H1 (cell line): ENCODE measurements at regions not wholly inside any gene's neighbourhood (a gene's known extent, or its start where the extent isn't known, plus 50 kb on each side); places are given as distances from the start of the nearest gene placed in this dataset.
A peak's percentile ranks its signal among the peaks of the same experiment; 100 is the strongest.

Source experiments
- CTCF ChIA-PET: fragments of 300-600 bp; sonication (Branson Sonifier 250); formaldehyde crosslinking; loops from one replicate; lab custom pipeline; 2021; ENCODE audit not compliant: partially characterized antibody; lab: Charles Lee
- POLR2A ChIA-PET: fragments of 300-600 bp; sonication (Branson Sonifier 250); formaldehyde crosslinking; loops from one replicate; lab custom pipeline; 2021; ENCODE audit warnings: inconsistent platforms; ENCODE audit not compliant: partially characterized antibody; lab: Charles Lee
- DNase-seq, 2 experiments: peaks; one replicate each; pipeline versions ENCODE4 v3.0.0 to v3.0.0-alpha.2; 2010 to 2022; ENCODE audit warnings: low spot score in 2 of 2, low read depth in 1 of 2, mixed read lengths in 1 of 2
- FAIRE-seq: peaks from 2 replicates; lab custom pipeline; 2011; peaks lifted over from hg19 to GRCh38; lab: Jason Lieb, UNC
- H2AFZ ChIP-seq: 2 replicates; pipeline ENCODE4 v1.8.1; 2012; ENCODE audit warnings: low read length, inconsistent platforms
- H2AK5ac ChIP-seq: 2 replicates; pipeline ENCODE4 v1.6.1; 2013; ENCODE audit warnings: low read depth, low read length
- H2BK120ac ChIP-seq: replicated peaks from 2 replicates; pipeline ENCODE3; 2013; ENCODE audit warnings: low read depth, low read length, inconsistent platforms
- H2BK12ac ChIP-seq: 2 replicates; pipeline ENCODE4 v1.6.1; 2013; ENCODE audit warnings: low read depth, low read length
- H2BK15ac ChIP-seq: 2 replicates; pipeline ENCODE4 v1.6.1; 2013; ENCODE audit warnings: low read length
- H2BK20ac ChIP-seq: 2 replicates; pipeline ENCODE4 v1.6.1; 2013; ENCODE audit warnings: low read length
- H2BK5ac ChIP-seq: 2 replicates; pipeline ENCODE4 v1.6.1; 2013; ENCODE audit warnings: low read depth, low read length
- H3K14ac ChIP-seq: 2 replicates; pipeline ENCODE4 v1.6.1; 2013; ENCODE audit warnings: inconsistent platforms; ENCODE audit not compliant: insufficient read length
- H3K18ac ChIP-seq: 2 replicates; pipeline ENCODE4 v1.6.1; 2013; ENCODE audit warnings: low read length; ENCODE audit errors: extremely low read depth
- H3K23ac ChIP-seq: 2 replicates; pipeline ENCODE4 v1.6.1; 2013; ENCODE audit warnings: inconsistent platforms; ENCODE audit not compliant: insufficient read length
- H3K23me2 ChIP-seq: 2 replicates; pipeline ENCODE4 v1.6.1; 2013; ENCODE audit warnings: low read depth, low read length
- H3K27ac ChIP-seq: 2 replicates; pipeline ENCODE4 v1.6.1; 2011; ENCODE audit warnings: low read depth, low read length, inconsistent platforms
- H3K27me3 ChIP-seq, 4 experiments: replicated peaks in 1 of 4; 1 replicate in 1 of 4; 2 replicates in 3 of 4; pipeline versions ENCODE4 v1.6.1 to v1.8.1; 2011 to 2013; ENCODE audit warnings: low read length in 3 of 4, mild to moderate bottlenecking in 3 of 4, inconsistent platforms in 2 of 4, mixed read lengths in 2 of 4, moderate library complexity in 1 of 4; ENCODE audit not compliant: control insufficient read depth in 3 of 4, insufficient read depth in 3 of 4; ENCODE audit errors: extremely low read depth in 1 of 4
- H3K36me3 ChIP-seq, 4 experiments: 2 replicates each; pipeline versions ENCODE4 v1.6.1 to v1.8.1; 2011 to 2013; ENCODE audit warnings: mild to moderate bottlenecking in 4 of 4, low read length in 3 of 4, moderate library complexity in 2 of 4, control low read depth in 1 of 4, inconsistent platforms in 1 of 4; ENCODE audit not compliant: insufficient read depth in 4 of 4, control insufficient read depth in 2 of 4
- H3K4ac ChIP-seq: replicated peaks from 2 replicates; pipeline ENCODE3; 2013; ENCODE audit warnings: low read length, low read depth, mixed read lengths, inconsistent platforms; ENCODE audit not compliant: insufficient read length
- H3K4me1 ChIP-seq, 4 experiments: replicated peaks in 1 of 4; 1 replicate in 1 of 4; 2 replicates in 3 of 4; pipeline versions ENCODE4 v1.6.1 to v1.8.1; 2011 to 2013; ENCODE audit warnings: low read length in 3 of 4, inconsistent platforms in 2 of 4, mixed read lengths in 1 of 4; ENCODE audit not compliant: insufficient read depth in 4 of 4, control insufficient read depth in 3 of 4
- H3K4me2 ChIP-seq, 2 experiments: 2 replicates each; pipeline versions ENCODE4 v1.6.1 to v1.8.1; 2011 to 2013; ENCODE audit warnings: low read depth in 2 of 2, low read length in 2 of 2, control low read depth in 1 of 2, inconsistent platforms in 1 of 2, mild to moderate bottlenecking in 1 of 2; ENCODE audit not compliant: insufficient read depth in 1 of 2
- H3K4me3 ChIP-seq, 4 experiments: fragments of 200-600, 300-600 bp in 1 of 4; sonication (generic), shearing (Covaris generic), sonication (Bioruptor Twin) in 1 of 4; 2 replicates each; pipeline versions ENCODE4 v1.5.1 to v1.8.1; 2011 to 2016; ENCODE audit warnings: low read length in 4 of 4, low read depth in 3 of 4, control low read depth in 2 of 4, inconsistent platforms in 2 of 4, mild to moderate bottlenecking in 2 of 4, mixed read lengths in 1 of 4, moderate library complexity in 1 of 4; ENCODE audit not compliant: insufficient read depth in 2 of 4; ENCODE audit errors: extremely low read depth in 1 of 4
- H3K56ac ChIP-seq: replicated peaks from 2 replicates; pipeline ENCODE3; 2013; ENCODE audit warnings: low read depth, mild to moderate bottlenecking, mixed read lengths, low read length, inconsistent platforms; ENCODE audit not compliant: insufficient read length
- H3K79me1 ChIP-seq: 2 replicates; pipeline ENCODE4 v1.6.1; 2013; ENCODE audit warnings: low read depth, low read length, control low read depth
- H3K79me2 ChIP-seq, 2 experiments: 2 replicates each; pipeline versions ENCODE4 v1.6.1 to v1.8.1; 2012 to 2013; ENCODE audit warnings: low read length in 2 of 2, mild to moderate bottlenecking in 2 of 2, inconsistent platforms in 1 of 2; ENCODE audit not compliant: insufficient read depth in 2 of 2, control insufficient read depth in 1 of 2
- H3K9ac ChIP-seq, 4 experiments: replicated peaks in 1 of 4; 1 replicate in 1 of 4; 2 replicates in 3 of 4; pipeline versions ENCODE4 v1.6.1 to v1.8.1; 2011 to 2013; ENCODE audit warnings: low read depth in 3 of 4, low read length in 3 of 4, control low read depth in 2 of 4, mild to moderate bottlenecking in 2 of 4, moderate library complexity in 2 of 4, inconsistent platforms in 1 of 4; ENCODE audit errors: extremely low read depth in 1 of 4
- H3K9me3 ChIP-seq, 2 experiments: 2 replicates each; pipeline versions ENCODE4 v1.6.1 to v1.8.1; 2012 to 2013; ENCODE audit warnings: mild to moderate bottlenecking in 2 of 2, moderate library complexity in 2 of 2, control low read depth in 1 of 2, inconsistent platforms in 1 of 2, low read depth in 1 of 2, low read length in 1 of 2, mixed read lengths in 1 of 2; ENCODE audit not compliant: insufficient read depth in 2 of 2
- H4K20me1 ChIP-seq, 2 experiments: replicated peaks in 1 of 2; 2 replicates each; pipeline versions ENCODE3 to v1.8.1; 2011 to 2013; ENCODE audit warnings: inconsistent platforms in 2 of 2, low read length in 2 of 2, mild to moderate bottlenecking in 1 of 2; ENCODE audit not compliant: insufficient read depth in 2 of 2, control insufficient read depth in 1 of 2
- H4K5ac ChIP-seq: 2 replicates; pipeline ENCODE4 v1.6.1; 2013; ENCODE audit warnings: low read length, low read depth, mixed read lengths, inconsistent platforms; ENCODE audit not compliant: insufficient read length
- H4K8ac ChIP-seq: 2 replicates; pipeline ENCODE4 v1.8.0; 2013; ENCODE audit warnings: mild to moderate bottlenecking, moderate library complexity, low read length, inconsistent platforms; ENCODE audit not compliant: insufficient read depth; ENCODE audit errors: extremely low read depth
- H4K91ac ChIP-seq: replicated peaks from 2 replicates; pipeline ENCODE3; 2013; ENCODE audit warnings: low read length, mixed read lengths, inconsistent platforms; ENCODE audit not compliant: insufficient read length
- E2F6 ChIP-seq: IDR thresholded peaks from 2 replicates; pipeline ENCODE4 v1.6.1; 2012; ENCODE audit warnings: inconsistent platforms
- HDAC6 ChIP-seq: IDR thresholded peaks from one replicate; pipeline ENCODE4 v1.7.1; 2012; ENCODE audit warnings: low read depth, mild to moderate bottlenecking, inconsistent platforms, low read length, moderate library complexity
- KDM4A ChIP-seq: IDR thresholded peaks from one replicate; pipeline ENCODE4 v1.7.1; 2012; ENCODE audit warnings: low read depth, mild to moderate bottlenecking, moderate library complexity, low read length, inconsistent platforms; ENCODE audit not compliant: severe bottlenecking
- KDM5A ChIP-seq: fragments of 200-600 bp; IDR thresholded peaks from 2 replicates; pipeline ENCODE4 v1.7.1; 2012; ENCODE audit warnings: mild to moderate bottlenecking, low read length, inconsistent platforms, mixed read lengths
- NANOG ChIP-seq: IDR thresholded peaks from 2 replicates; pipeline ENCODE4 v1.6.1; 2011; ENCODE audit warnings: low read length, low read depth, mild to moderate bottlenecking, inconsistent platforms; ENCODE audit not compliant: insufficient read depth, poor library complexity, severe bottlenecking
- POU5F1 ChIP-seq: IDR thresholded peaks from 2 replicates; pipeline ENCODE4 v1.6.1; 2011; ENCODE audit warnings: low read depth, mild to moderate bottlenecking, low read length, moderate library complexity
- TAF7 ChIP-seq: optimal IDR thresholded peaks from 2 replicates; pipeline ENCODE3; 2011; ENCODE audit warnings: low read depth, mild to moderate bottlenecking, inconsistent platforms, low read length, moderate library complexity, borderline replicate concordance
- TBP ChIP-seq: IDR thresholded peaks from 2 replicates; pipeline ENCODE4 v1.6.1; 2011; ENCODE audit warnings: low read depth, low read length, improper control_type of control experiment
- ZNF274 ChIP-seq: IDR thresholded peaks from 2 replicates; pipeline ENCODE4 v1.7.0; 2012; ENCODE audit warnings: low read length, borderline replicate concordance; ENCODE audit errors: extremely low read depth
- WGBS, 2 experiments: shearing (Covaris generic) in 1 of 2; methylation state at CpG; one replicate each; pipeline versions ENCODE4 v1.1.6 to v1.1.7; 2013 to 2015; ENCODE audit warnings: low lambda C conversion rate in 2 of 2, mixed read lengths in 2 of 2, inconsistent platforms in 1 of 2, low coverage in 1 of 2, missing lambda C conversion rate in 1 of 2; ENCODE audit not compliant: insufficient replicate concordance in 2 of 2, insufficient coverage in 1 of 2, insufficient read length in 1 of 2; ENCODE audit errors: extremely low coverage in 1 of 2, missing lambda C conversion rate in 1 of 2; 5-methylcytosine and 5-hydroxymethylcytosine counted together
- TF ChIP-seq, protein P1 (sequence below): IDR thresholded peaks from 2 replicates; pipeline ENCODE4 v1.6.1; 2011; ENCODE audit warnings: low read depth, mild to moderate bottlenecking, low read length; ENCODE audit not compliant: insufficient read depth

DNA sequence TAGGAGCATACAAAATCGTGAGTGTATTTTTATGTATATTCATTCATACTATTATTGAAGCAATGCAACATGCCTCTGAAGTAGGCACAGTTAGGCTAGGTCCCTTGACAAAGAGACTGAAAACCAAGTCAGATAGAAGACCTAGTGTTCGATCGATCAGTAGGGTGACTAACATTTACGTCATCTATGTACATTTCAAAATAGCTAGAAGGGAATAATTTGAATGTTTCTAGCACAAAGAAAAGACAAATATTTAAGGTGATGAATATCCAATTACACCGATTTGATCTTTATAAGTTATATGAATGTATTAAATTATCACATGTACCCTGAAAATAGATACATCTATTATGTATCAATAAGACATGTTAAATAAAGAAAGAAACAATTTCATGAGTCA lies 610.1 kb downstream of the TOX3 start:
- POLR2A ChIA-PET: no interaction called here
- no peak overlapping the region for H3K4ac ChIP-seq
- TF ChIP-seq, protein P1, sequence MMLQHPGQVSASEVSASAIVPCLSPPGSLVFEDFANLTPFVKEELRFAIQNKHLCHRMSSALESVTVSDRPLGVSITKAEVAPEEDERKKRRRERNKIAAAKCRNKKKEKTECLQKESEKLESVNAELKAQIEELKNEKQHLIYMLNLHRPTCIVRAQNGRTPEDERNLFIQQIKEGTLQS: no peak
- TF ChIP-seq NANOG (no peak), HDAC6 (no peak), KDM4A (no peak), POU5F1 (no peak), ZNF274 (no peak), TAF7 (no peak), TBP (no peak), E2F6 (no peak), KDM5A (no peak)
- TF ChIP-seq, all 59 proteins: peak for 0
- H3K23me2 ChIP-seq: no peaks in the 10 kb centered on the region
- no peak overlapping the region for H2AK5ac ChIP-seq
- no peak overlapping the region for H2BK12ac ChIP-seq
- no peak overlapping the region for H3K18ac ChIP-seq
- H3K79me1 ChIP-seq: no peaks in the 10 kb centered on the region
- no peak overlapping the region for H2BK15ac ChIP-seq
- H2BK5ac ChIP-seq: no peak overlapping the region
- 89% methylated on average over 5 of the region's 5 CpGs; no CpG with 5 or more reads in 1 of the 2 experiments for WGBS, 2 experiments
- H2BK120ac ChIP-seq: no peak overlapping the region
- DNase-seq (no peak), FAIRE-seq (peak; percentile 7)
- H3K56ac ChIP-seq: no peak overlapping the region
- H3K4me2 ChIP-seq: no peak overlapping the region
- CTCF ChIA-PET: interaction anchor here (1.0 to 1.3 kb wide), 2 partner anchors 81 to 119 kb away, joined by 3 read pairs; no protein-coding TSS in a partner anchor
- H4K91ac ChIP-seq: no peak overlapping the region
- no peak overlapping the region for H4K8ac ChIP-seq
- no peak overlapping the region for H3K4me3 ChIP-seq
- no peak overlapping the region for H2AFZ ChIP-seq
- no peak overlapping the region for H3K27ac ChIP-seq
- H3K27me3 ChIP-seq: no peaks in the 10 kb centered on the region
- H4K5ac ChIP-seq: no peak overlapping the region
- H3K14ac ChIP-seq: no peak overlapping the region
- no peak overlapping the region for H3K23ac ChIP-seq
- H3K9me3 ChIP-seq: no peaks in the 10 kb centered on the region
- no peak overlapping the region for H2BK20ac ChIP-seq
- peaks cover 0 to 7% (median 0%) of the 10 kb centered on the region in 4 experiments; a peak in 1 of 7 replicates for H3K4me1 ChIP-seq
- H3K36me3 ChIP-seq: no peaks in the 10 kb centered on the region
- no peaks in the 10 kb centered on the region for H3K79me2 ChIP-seq
- H3K9ac ChIP-seq: no peak overlapping the region
- no peaks in the 10 kb centered on the region for H4K20me1 ChIP-seq
